ENCODE measurements at regions not wholly inside any gene's neighbourhood (a gene's known extent, or its start where the extent isn't known, plus 50 kb on each side); places are given as distances from the start of the nearest gene placed in this dataset.
"Not testable (repeated sequence)": the region's sequence is repeated elsewhere in the genome, so short reads cannot be mapped to it uniquely, and the experiment has no call there.

GRCh38 chr10:87300163-87300562, 57.4 kb upstream of the NUTM2D start:
- H3K9me3 ChIP-seq (ENCODE audit: low read length); H3K4me3 ChIP-seq (ENCODE audit: low read length); H3K36me3 ChIP-seq (ENCODE audit: low read depth, low read length); CTCF ChIA-PET; BruUV-seq (replicated peaks); H3K9me2 ChIP-seq (replicated peaks; ENCODE audit: low read length); H3K9ac ChIP-seq (ENCODE audit: low read length); H3K27ac ChIP-seq (ENCODE audit: low read length); H3F3A ChIP-seq (ENCODE audit: low read length, unreplicated experiment); intact Hi-C loops (cut with micrococcal nuclease); H3K4me2 ChIP-seq (ENCODE audit: low read length); POLR2A ChIA-PET (ENCODE audit: unreplicated experiment); H3K79me2 ChIP-seq (ENCODE audit: low read length); H4K20me1 ChIP-seq (ENCODE audit: low read length); DNase-seq; H3K4me1 ChIP-seq (ENCODE audit: insufficient read depth, low read length); H3K27me3 ChIP-seq (ENCODE audit: low read length); H2AFZ ChIP-seq (ENCODE audit: low read length): not testable (repeated sequence)
- peak; percentile 66 for ATAC-seq

- H3K9me3 ChIP-seq (ENCODE audit: low read length); BruUV-seq (replicated peaks): not testable (repeated sequence)
Observed at GRCh38 chr10:87301466-87302115, 56.0 kb upstream of the NUTM2D start.

GRCh38 chr10:87302132-87302531, 55.4 kb upstream of the NUTM2D start:
- H3K4me2 ChIP-seq (ENCODE audit: low read length); H3F3A ChIP-seq (ENCODE audit: low read length, unreplicated experiment); POLR2A ChIA-PET (ENCODE audit: unreplicated experiment); H3K79me2 ChIP-seq (ENCODE audit: low read length); ATAC-seq; H4K20me1 ChIP-seq (ENCODE audit: low read length); DNase-seq; H3K27me3 ChIP-seq (ENCODE audit: low read length); H3K9me2 ChIP-seq (replicated peaks; ENCODE audit: low read length); H3K4me3 ChIP-seq (ENCODE audit: low read length); BruUV-seq (replicated peaks); H2AFZ ChIP-seq (ENCODE audit: low read length); H3K4me1 ChIP-seq (ENCODE audit: insufficient read depth, low read length); H3K9ac ChIP-seq (ENCODE audit: low read length); H3K36me3 ChIP-seq (ENCODE audit: low read depth, low read length); intact Hi-C loops (cut with micrococcal nuclease); H3K9me3 ChIP-seq (ENCODE audit: low read length); CTCF ChIA-PET; H3K27ac ChIP-seq (ENCODE audit: low read length): not testable (repeated sequence)

More at GRCh38 chr10:87301466-87302115, 56.0 kb upstream of the NUTM2D start:
- POLR2A ChIA-PET (ENCODE audit: unreplicated experiment); H4K20me1 ChIP-seq (ENCODE audit: low read length); H3K79me2 ChIP-seq (ENCODE audit: low read length); DNase-seq; H3K4me3 ChIP-seq (ENCODE audit: low read length); H3K4me1 ChIP-seq (ENCODE audit: insufficient read depth, low read length); H3K9ac ChIP-seq (ENCODE audit: low read length); H3K36me3 ChIP-seq (ENCODE audit: low read depth, low read length); CTCF ChIA-PET; H3K4me2 ChIP-seq (ENCODE audit: low read length); H3K27ac ChIP-seq (ENCODE audit: low read length); H3F3A ChIP-seq (ENCODE audit: low read length, unreplicated experiment); intact Hi-C loops (cut with micrococcal nuclease); H3K27me3 ChIP-seq (ENCODE audit: low read length); H2AFZ ChIP-seq (ENCODE audit: low read length); H3K9me2 ChIP-seq (replicated peaks; ENCODE audit: low read length): not testable (repeated sequence)
- peak; percentile 99 for ATAC-seq

GRCh38 chr10:87303707-87304106, 53.8 kb upstream of the NUTM2D start:
- intact Hi-C loops (cut with micrococcal nuclease); H3K9me3 ChIP-seq (ENCODE audit: low read length); H2AFZ ChIP-seq (ENCODE audit: low read length); BruUV-seq (replicated peaks); H4K20me1 ChIP-seq (ENCODE audit: low read length); H3K79me2 ChIP-seq (ENCODE audit: low read length); H3K4me3 ChIP-seq (ENCODE audit: low read length); DNase-seq; H3K9ac ChIP-seq (ENCODE audit: low read length); ATAC-seq; CTCF ChIA-PET; H3K36me3 ChIP-seq (ENCODE audit: low read depth, low read length); POLR2A ChIA-PET (ENCODE audit: unreplicated experiment); H3F3A ChIP-seq (ENCODE audit: low read length, unreplicated experiment); H3K27ac ChIP-seq (ENCODE audit: low read length); H3K27me3 ChIP-seq (ENCODE audit: low read length); H3K4me2 ChIP-seq (ENCODE audit: low read length); H3K4me1 ChIP-seq (ENCODE audit: insufficient read depth, low read length); H3K9me2 ChIP-seq (replicated peaks; ENCODE audit: low read length): not testable (repeated sequence)

- H3K4me2 ChIP-seq (ENCODE audit: low read length); H2AFZ ChIP-seq (ENCODE audit: low read length); BruUV-seq (replicated peaks); intact Hi-C loops (cut with micrococcal nuclease); H3K36me3 ChIP-seq (ENCODE audit: low read depth, low read length); H3K9me2 ChIP-seq (replicated peaks; ENCODE audit: low read length); ATAC-seq; DNase-seq; POLR2A ChIA-PET (ENCODE audit: unreplicated experiment); H4K20me1 ChIP-seq (ENCODE audit: low read length); H3K27me3 ChIP-seq (ENCODE audit: low read length); H3K9ac ChIP-seq (ENCODE audit: low read length); CTCF ChIA-PET; H3K9me3 ChIP-seq (ENCODE audit: low read length); H3K79me2 ChIP-seq (ENCODE audit: low read length); H3F3A ChIP-seq (ENCODE audit: low read length, unreplicated experiment); H3K4me1 ChIP-seq (ENCODE audit: insufficient read depth, low read length); H3K27ac ChIP-seq (ENCODE audit: low read length); H3K4me3 ChIP-seq (ENCODE audit: low read length): not testable (repeated sequence)
Observed at GRCh38 chr10:87306681-87307080, 50.9 kb upstream of the NUTM2D start.
